GM23338 (cell line): ENCODE measurements at regions not wholly inside any gene's neighbourhood (a gene's known extent, or its start where the extent isn't known, plus 50 kb on each side); places are given as distances from the start of the nearest gene placed in this dataset.

Experiments
- ATAC-seq: fragments of 200-7000 bp; cut with Tn5 transposase; 3 replicates; pipeline ENCODE4 v1.9.1; 2020
- DNase-seq: peaks from one replicate; pipeline ENCODE4 v3.0.0-alpha.2; 2015; ENCODE audit warnings: low spot score
- H2AFZ ChIP-seq: fragments of 200-600 bp; sonication (generic); 2 replicates; pipeline ENCODE4 v1.8.0; 2016; ENCODE audit warnings: antibody characterized with exemption, mild to moderate bottlenecking, moderate library complexity
- H3F3A ChIP-seq: fragments of 200-600 bp; sonication (generic); replicated peaks from 2 replicates; pipeline ENCODE4 v1.8.0; 2017; ENCODE audit warnings: antibody characterized with exemption, mixed run types, low read depth
- H3K27ac ChIP-seq: fragments of 200-600 bp; sonication (generic); 2 replicates; pipeline ENCODE4 v1.6.1; 2016; ENCODE audit warnings: low read depth
- H3K27me3 ChIP-seq: fragments of 200-600 bp; sonication (generic); 2 replicates; pipeline ENCODE4 v1.8.0; 2016; ENCODE audit warnings: mild to moderate bottlenecking, mixed run types, moderate library complexity; ENCODE audit not compliant: insufficient read depth
- H3K36me3 ChIP-seq: fragments of 200-600 bp; sonication (generic); 2 replicates; pipeline ENCODE4 v1.8.0; 2016; ENCODE audit warnings: mild to moderate bottlenecking; ENCODE audit not compliant: insufficient read depth
- H3K4me1 ChIP-seq: fragments of 200-600 bp; sonication (generic); 2 replicates; pipeline ENCODE4 v1.8.0; 2016; ENCODE audit warnings: mild to moderate bottlenecking, moderate library complexity; ENCODE audit not compliant: insufficient read depth
- H3K4me2 ChIP-seq: fragments of 200-600 bp; sonication (generic); 2 replicates; pipeline ENCODE4 v1.7.1; 2017; ENCODE audit warnings: mixed run types
- H3K4me3 ChIP-seq: fragments of 200-600 bp; sonication (generic); 2 replicates; pipeline ENCODE4 v1.6.1; 2016; ENCODE audit warnings: mixed run types
- H3K79me2 ChIP-seq: fragments of 200-600 bp; sonication (generic); replicated peaks from 2 replicates; pipeline ENCODE4 v1.8.0; 2017; ENCODE audit warnings: mild to moderate bottlenecking; ENCODE audit not compliant: insufficient read depth
- H3K9me2 ChIP-seq: fragments of 200-600 bp; sonication (generic); 2 replicates; pipeline ENCODE4 v1.8.0; 2017; ENCODE audit not compliant: insufficient read depth
- H4K20me1 ChIP-seq: fragments of 200-600 bp; sonication (generic); replicated peaks from 2 replicates; pipeline ENCODE4 v1.8.0; 2017; ENCODE audit warnings: mild to moderate bottlenecking; ENCODE audit not compliant: insufficient read depth
- H3K27ac Mint-ChIP-seq: 2 replicates; pipeline ENCODE4 v1.8.0; 2020; ENCODE audit warnings: inconsistent platforms, mild to moderate bottlenecking, moderate library complexity, mixed read lengths
- H3K27me3 Mint-ChIP-seq: 3 replicates; pipeline ENCODE4 v1.8.0; 2022; ENCODE audit warnings: low read depth, mild to moderate bottlenecking, moderate library complexity, mixed read lengths, inconsistent platforms; ENCODE audit not compliant: insufficient read depth, poor library complexity
- H3K36me3 Mint-ChIP-seq: 3 replicates; pipeline ENCODE4 v1.8.0; 2021; ENCODE audit warnings: low read depth, mild to moderate bottlenecking, inconsistent platforms, moderate library complexity, mixed read lengths
- H3K4me1 Mint-ChIP-seq: 3 replicates; pipeline ENCODE4 v1.8.0; 2020; ENCODE audit warnings: mild to moderate bottlenecking, inconsistent platforms, mixed read lengths
- H3K4me3 Mint-ChIP-seq: 3 replicates; pipeline ENCODE4 v1.8.0; 2021; ENCODE audit warnings: moderate library complexity, mild to moderate bottlenecking, inconsistent platforms, mixed read lengths
- H3K9me3 Mint-ChIP-seq: 3 replicates; pipeline ENCODE4 v1.8.0; 2020; ENCODE audit warnings: moderate library complexity, mild to moderate bottlenecking, inconsistent platforms, mixed read lengths
- EZH2 ChIP-seq: fragments of 200-600 bp; sonication (generic); IDR thresholded peaks from one replicate; pipeline ENCODE4 v1.8.0; 2017; ENCODE audit warnings: antibody characterized with exemption, mild to moderate bottlenecking, low read depth; ENCODE audit not compliant: unreplicated experiment
- EZH2phosphoT487 ChIP-seq: fragments of 200-600 bp; sonication (generic); IDR thresholded peaks from one replicate; pipeline ENCODE4 v1.8.1; 2018; ENCODE audit warnings: antibody characterized with exemption; ENCODE audit not compliant: unreplicated experiment
- JUNB ChIP-seq: IDR thresholded peaks from one replicate; pipeline ENCODE4 v1.6.1; 2016; ENCODE audit warnings: antibody characterized with exemption; ENCODE audit not compliant: unreplicated experiment
- NANOG ChIP-seq: IDR thresholded peaks from 2 replicates; pipeline ENCODE4 v1.6.1; 2016; ENCODE audit warnings: antibody characterized with exemption, borderline replicate concordance
- POLR2AphosphoS5 ChIP-seq: IDR thresholded peaks from 2 replicates; pipeline ENCODE4 v1.6.1; 2016; ENCODE audit warnings: antibody characterized with exemption, low read depth
- TF ChIP-seq, protein P1 (sequence below): IDR thresholded peaks from 2 replicates; pipeline ENCODE4 v1.6.1; 2016; ENCODE audit warnings: antibody characterized with exemption
- TF ChIP-seq, protein P2 (sequence below): IDR thresholded peaks from one replicate; pipeline ENCODE4 v1.6.1; 2018; ENCODE audit warnings: antibody characterized with exemption; ENCODE audit not compliant: unreplicated experiment

DNA sequence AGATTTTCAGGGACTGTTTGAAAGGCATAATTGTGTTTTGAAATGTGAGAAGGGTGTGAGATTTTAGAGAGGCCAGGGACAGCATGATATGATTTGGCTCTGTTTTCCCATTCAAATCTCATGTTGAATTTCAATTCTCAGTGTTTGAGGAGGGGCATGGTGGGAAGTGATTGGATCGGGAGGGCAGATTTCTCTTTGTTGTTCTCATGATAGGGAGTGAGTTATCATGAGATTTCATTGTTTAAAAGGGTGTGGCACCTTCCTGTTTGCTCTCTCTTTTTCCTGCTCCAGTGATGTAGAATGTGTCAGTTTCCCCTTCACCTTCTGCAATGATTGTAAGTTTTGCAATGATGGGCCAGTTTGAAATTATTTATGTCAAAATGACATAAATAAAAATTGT, 113.0 kb upstream of the PCDH15 start:
- peaks cover 17% of the 10 kb centered on the region for H3K36me3 Mint-ChIP-seq
- TF ChIP-seq EZH2phosphoT487 (no peak), NANOG (no peak), JUNB (no peak), POLR2AphosphoS5 (no peak), EZH2 (no peak)
- TF ChIP-seq, protein P1, sequence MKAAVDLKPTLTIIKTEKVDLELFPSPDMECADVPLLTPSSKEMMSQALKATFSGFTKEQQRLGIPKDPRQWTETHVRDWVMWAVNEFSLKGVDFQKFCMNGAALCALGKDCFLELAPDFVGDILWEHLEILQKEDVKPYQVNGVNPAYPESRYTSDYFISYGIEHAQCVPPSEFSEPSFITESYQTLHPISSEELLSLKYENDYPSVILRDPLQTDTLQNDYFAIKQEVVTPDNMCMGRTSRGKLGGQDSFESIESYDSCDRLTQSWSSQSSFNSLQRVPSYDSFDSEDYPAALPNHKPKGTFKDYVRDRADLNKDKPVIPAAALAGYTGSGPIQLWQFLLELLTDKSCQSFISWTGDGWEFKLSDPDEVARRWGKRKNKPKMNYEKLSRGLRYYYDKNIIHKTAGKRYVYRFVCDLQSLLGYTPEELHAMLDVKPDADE: no peak
- TF ChIP-seq, protein P2, sequence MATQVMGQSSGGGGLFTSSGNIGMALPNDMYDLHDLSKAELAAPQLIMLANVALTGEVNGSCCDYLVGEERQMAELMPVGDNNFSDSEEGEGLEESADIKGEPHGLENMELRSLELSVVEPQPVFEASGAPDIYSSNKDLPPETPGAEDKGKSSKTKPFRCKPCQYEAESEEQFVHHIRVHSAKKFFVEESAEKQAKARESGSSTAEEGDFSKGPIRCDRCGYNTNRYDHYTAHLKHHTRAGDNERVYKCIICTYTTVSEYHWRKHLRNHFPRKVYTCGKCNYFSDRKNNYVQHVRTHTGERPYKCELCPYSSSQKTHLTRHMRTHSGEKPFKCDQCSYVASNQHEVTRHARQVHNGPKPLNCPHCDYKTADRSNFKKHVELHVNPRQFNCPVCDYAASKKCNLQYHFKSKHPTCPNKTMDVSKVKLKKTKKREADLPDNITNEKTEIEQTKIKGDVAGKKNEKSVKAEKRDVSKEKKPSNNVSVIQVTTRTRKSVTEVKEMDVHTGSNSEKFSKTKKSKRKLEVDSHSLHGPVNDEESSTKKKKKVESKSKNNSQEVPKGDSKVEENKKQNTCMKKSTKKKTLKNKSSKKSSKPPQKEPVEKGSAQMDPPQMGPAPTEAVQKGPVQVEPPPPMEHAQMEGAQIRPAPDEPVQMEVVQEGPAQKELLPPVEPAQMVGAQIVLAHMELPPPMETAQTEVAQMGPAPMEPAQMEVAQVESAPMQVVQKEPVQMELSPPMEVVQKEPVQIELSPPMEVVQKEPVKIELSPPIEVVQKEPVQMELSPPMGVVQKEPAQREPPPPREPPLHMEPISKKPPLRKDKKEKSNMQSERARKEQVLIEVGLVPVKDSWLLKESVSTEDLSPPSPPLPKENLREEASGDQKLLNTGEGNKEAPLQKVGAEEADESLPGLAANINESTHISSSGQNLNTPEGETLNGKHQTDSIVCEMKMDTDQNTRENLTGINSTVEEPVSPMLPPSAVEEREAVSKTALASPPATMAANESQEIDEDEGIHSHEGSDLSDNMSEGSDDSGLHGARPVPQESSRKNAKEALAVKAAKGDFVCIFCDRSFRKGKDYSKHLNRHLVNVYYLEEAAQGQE: no peak
- no peaks in the 10 kb centered on the region for H4K20me1 ChIP-seq
- no peak overlapping the region for H3K4me3 Mint-ChIP-seq
- no peaks in the 10 kb centered on the region for H3K27me3 Mint-ChIP-seq
- ATAC-seq (no peak), DNase-seq (no peak)
- no peak overlapping the region for H3K4me3 ChIP-seq
- H3K9me3 Mint-ChIP-seq: peaks cover 31% of the 10 kb centered on the region
- H3K27me3 ChIP-seq: no peaks in the 10 kb centered on the region
- no peaks in the 10 kb centered on the region for H3F3A ChIP-seq
- H3K4me2 ChIP-seq: no peak overlapping the region
- no peak overlapping the region for H3K27ac ChIP-seq
- H2AFZ ChIP-seq: no peak overlapping the region
- no peaks in the 10 kb centered on the region for H3K4me1 ChIP-seq
- H3K9me2 ChIP-seq: peaks cover 3% of the 10 kb centered on the region; the same call in 1 of the 2 replicates
- H3K79me2 ChIP-seq: no peaks in the 10 kb centered on the region
- no peaks in the 10 kb centered on the region for H3K4me1 Mint-ChIP-seq
- H3K27ac Mint-ChIP-seq: no peak overlapping the region
- no peaks in the 10 kb centered on the region for H3K36me3 ChIP-seq

DNA sequence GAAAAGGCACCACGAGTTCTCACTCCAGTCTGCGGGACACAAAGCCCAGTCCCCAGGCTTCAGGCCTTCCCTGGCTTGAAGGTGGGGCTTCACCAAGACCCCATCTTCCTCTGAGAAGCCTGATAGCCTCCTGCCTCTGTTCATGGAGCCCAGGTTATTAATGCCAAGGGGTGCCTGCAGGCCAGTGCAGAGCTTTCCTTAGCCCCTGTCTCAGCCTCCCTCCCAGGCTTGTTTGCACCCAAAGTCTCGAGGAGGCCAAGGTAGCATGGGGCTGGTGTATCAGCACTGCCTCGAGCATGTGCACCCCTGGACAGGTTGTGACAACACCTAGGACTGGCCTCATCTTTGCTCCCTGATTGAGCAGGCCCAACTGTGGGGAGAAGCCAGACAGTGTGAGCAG, 108.1 kb upstream of the PCDH15 start:
- Histone ChIP-seq H3K4me3 (no peak overlapping the region), H3K27ac (no peak overlapping the region), H2AFZ (no peak overlapping the region), H3K9me2 (peaks cover 3% of the 10 kb centered on the region; the same call in 1 of the 2 replicates), H3F3A (no peaks in the 10 kb centered on the region), H3K4me2 (no peak overlapping the region), H4K20me1 (no peaks in the 10 kb centered on the region), H3K4me1 (no peaks in the 10 kb centered on the region), H3K27me3 (no peaks in the 10 kb centered on the region), H3K79me2 (no peaks in the 10 kb centered on the region), H3K36me3 (no peaks in the 10 kb centered on the region)
- peaks cover 30% of the 10 kb centered on the region for H3K9me3 Mint-ChIP-seq
- H3K27ac Mint-ChIP-seq: no peak overlapping the region
- ATAC-seq (no peak), DNase-seq (no peak)
- TF ChIP-seq EZH2phosphoT487: no peak
- H3K27me3 Mint-ChIP-seq: no peaks in the 10 kb centered on the region
- H3K36me3 Mint-ChIP-seq: peaks cover 16% of the 10 kb centered on the region
- H3K4me3 Mint-ChIP-seq: no peak overlapping the region
- H3K4me1 Mint-ChIP-seq: peaks cover 8% of the 10 kb centered on the region; the same call in 2 of the 3 replicates
